ENCODE measurements at regions not wholly inside any gene's neighbourhood (a gene's known extent, or its start where the extent isn't known, plus 50 kb on each side); places are given as distances from the start of the nearest gene placed in this dataset.

GRCh38 chr11:26063915-26064314 lies 268.0 kb upstream of the ANO3 start:
- DNase-seq (ENCODE audit: low read depth in 2 of 2): no peak
- Histone ChIP-seq H3K36me3 (ENCODE audit: control insufficient read depth, insufficient read depth, low read length) (no peaks in the 10 kb centered on the region), H3K27ac (ENCODE audit: insufficient read depth, low read length) (no peak overlapping the region), H3K79me2 (ENCODE audit: control insufficient read depth, insufficient read depth, low read length) (no peaks in the 10 kb centered on the region), H3K27me3 (ENCODE audit: control insufficient read depth, insufficient read depth, low read length) (no peaks in the 10 kb centered on the region), H3K4me2 (ENCODE audit: extremely low read depth, insufficient read depth, low read length) (no peak overlapping the region), H3K9ac (ENCODE audit: insufficient read depth, low read length) (no peak overlapping the region), H3K9me3 (ENCODE audit: control insufficient read depth, insufficient read depth, low read depth, low read length) (no peaks in the 10 kb centered on the region), H2AFZ (ENCODE audit: low read length) (no peak overlapping the region), H4K20me1 (ENCODE audit: control insufficient read depth, extremely low read depth, insufficient read depth, low read length) (no peaks in the 10 kb centered on the region), H3K4me3 (replicated peaks in 1 of 4; ENCODE audit: control extremely low read depth in 1 of 4, insufficient read depth in 1 of 4, low read depth in 3 of 4, low read length in 4 of 4) (no peak overlapping the region), H3K4me1 (ENCODE audit: control insufficient read depth, extremely low read depth, insufficient read depth, low read length) (no peaks in the 10 kb centered on the region)
- TF ChIP-seq EZH2 (IDR thresholded peaks at IDR 0.05; ENCODE audit: low read length, missing control alignments) (no peak), CTCF (conservative IDR thresholded peaks at IDR 0.05 in 1 of 2, IDR thresholded peaks at IDR 0.05 in 1 of 2; ENCODE audit: low read depth in 1 of 2, low read length in 2 of 2) (no peak)

- TF ChIP-seq EZH2 (IDR thresholded peaks at IDR 0.05; ENCODE audit: low read length, missing control alignments): no peak
- TF ChIP-seq CTCF (conservative IDR thresholded peaks at IDR 0.05 in 1 of 2, IDR thresholded peaks at IDR 0.05 in 1 of 2; ENCODE audit: low read depth in 1 of 2, low read length in 2 of 2): no peak
- H3K4me1 ChIP-seq (ENCODE audit: control insufficient read depth, extremely low read depth, insufficient read depth, low read length): no peaks in the 10 kb centered on the region
- H3K36me3 ChIP-seq (ENCODE audit: control insufficient read depth, insufficient read depth, low read length): no peaks in the 10 kb centered on the region
- H3K27ac ChIP-seq (ENCODE audit: insufficient read depth, low read length): no peak overlapping the region
- H2AFZ ChIP-seq (ENCODE audit: low read length): no peak overlapping the region
- H4K20me1 ChIP-seq (ENCODE audit: control insufficient read depth, extremely low read depth, insufficient read depth, low read length): no peaks in the 10 kb centered on the region
- H3K4me2 ChIP-seq (ENCODE audit: extremely low read depth, insufficient read depth, low read length): no peak overlapping the region
- no peaks in the 10 kb centered on the region for H3K9me3 ChIP-seq (ENCODE audit: control insufficient read depth, insufficient read depth, low read depth, low read length)
- no peak overlapping the region for H3K9ac ChIP-seq (ENCODE audit: insufficient read depth, low read length)
- no peak for DNase-seq (ENCODE audit: low read depth in 2 of 2)
- no peaks in the 10 kb centered on the region for H3K27me3 ChIP-seq (ENCODE audit: control insufficient read depth, insufficient read depth, low read length)
- no peak overlapping the region for H3K4me3 ChIP-seq (replicated peaks in 1 of 4; ENCODE audit: control extremely low read depth in 1 of 4, insufficient read depth in 1 of 4, low read depth in 3 of 4, low read length in 4 of 4)
- no peaks in the 10 kb centered on the region for H3K79me2 ChIP-seq (ENCODE audit: control insufficient read depth, insufficient read depth, low read length)
These were observed 266.0 kb upstream of the ANO3 start for GRCh38 chr11:26065944-26066343.

GRCh38 chr11:26070714-26071380 lies 261.1 kb upstream of the ANO3 start:
- Histone ChIP-seq H3K79me2 (ENCODE audit: control insufficient read depth, insufficient read depth, low read length) (no peaks in the 10 kb centered on the region), H4K20me1 (ENCODE audit: control insufficient read depth, extremely low read depth, insufficient read depth, low read length) (no peaks in the 10 kb centered on the region), H3K9me3 (ENCODE audit: control insufficient read depth, insufficient read depth, low read depth, low read length) (no peaks in the 10 kb centered on the region), H3K9ac (ENCODE audit: insufficient read depth, low read length) (no peak overlapping the region), H3K4me3 (replicated peaks in 1 of 4; ENCODE audit: control extremely low read depth in 1 of 4, insufficient read depth in 1 of 4, low read depth in 3 of 4, low read length in 4 of 4) (no peak overlapping the region), H3K27ac (ENCODE audit: insufficient read depth, low read length) (no peak overlapping the region), H2AFZ (ENCODE audit: low read length) (no peak overlapping the region), H3K27me3 (ENCODE audit: control insufficient read depth, insufficient read depth, low read length) (no peaks in the 10 kb centered on the region), H3K4me1 (ENCODE audit: control insufficient read depth, extremely low read depth, insufficient read depth, low read length) (no peaks in the 10 kb centered on the region), H3K36me3 (ENCODE audit: control insufficient read depth, insufficient read depth, low read length) (no peaks in the 10 kb centered on the region), H3K4me2 (ENCODE audit: extremely low read depth, insufficient read depth, low read length) (no peak overlapping the region)
- DNase-seq (ENCODE audit: low read depth in 2 of 2): no peak
- TF ChIP-seq EZH2 (IDR thresholded peaks at IDR 0.05; ENCODE audit: low read length, missing control alignments) (no peak), CTCF (conservative IDR thresholded peaks at IDR 0.05 in 1 of 2, IDR thresholded peaks at IDR 0.05 in 1 of 2; ENCODE audit: low read depth in 1 of 2, low read length in 2 of 2) (no peak)

Data from fibroblast of lung (primary cell).